ENCODE measurements at regions not wholly inside any gene's neighbourhood (a gene's known extent, or its start where the extent isn't known, plus 50 kb on each side); places are given as distances from the start of the nearest gene placed in this dataset.
"Not testable (repeated sequence)": the region's sequence is repeated elsewhere in the genome, so short reads cannot be mapped to it uniquely, and the experiment has no call there.

DNA sequence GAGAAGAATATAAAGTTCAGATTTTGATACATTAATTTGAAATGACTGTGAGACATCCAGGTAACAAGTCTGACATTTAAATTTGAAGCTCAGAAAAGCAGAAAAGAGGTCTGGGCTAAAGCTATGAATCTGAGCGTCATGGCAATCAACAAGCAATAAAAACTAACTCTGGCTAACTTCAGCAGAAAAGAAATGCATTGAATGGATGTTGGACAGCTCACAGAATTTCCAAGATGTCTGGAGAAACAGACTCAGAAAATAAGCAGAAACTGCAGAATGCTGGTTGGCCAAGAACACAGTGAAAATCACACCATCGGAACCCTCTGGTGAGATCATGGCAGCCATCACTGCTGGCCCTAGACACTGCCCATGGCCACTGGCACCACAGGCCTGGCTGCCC, 366.6 kb downstream of the METTL4 start:
- DNase-seq = no peak

DNA sequence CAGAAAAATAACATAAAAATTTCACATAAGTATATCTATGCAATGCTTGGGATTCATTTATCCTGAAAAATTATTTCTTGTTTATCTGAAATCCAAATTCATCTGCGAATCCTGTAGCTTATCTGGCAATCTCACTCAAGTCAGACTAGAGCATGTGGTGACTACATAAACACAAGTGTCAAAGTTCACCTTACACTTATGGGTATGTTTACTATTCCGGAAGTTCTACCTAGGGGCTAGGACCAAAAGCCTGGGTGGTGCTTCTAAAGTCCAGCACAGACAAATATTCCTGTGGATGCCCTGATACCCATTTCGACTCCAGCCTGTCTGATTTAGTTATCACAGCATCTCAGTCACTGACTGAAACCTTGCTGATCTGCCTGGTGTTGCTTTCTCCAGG, 364.0 kb downstream of the METTL4 start:
- DNase-seq = no peak

DNA sequence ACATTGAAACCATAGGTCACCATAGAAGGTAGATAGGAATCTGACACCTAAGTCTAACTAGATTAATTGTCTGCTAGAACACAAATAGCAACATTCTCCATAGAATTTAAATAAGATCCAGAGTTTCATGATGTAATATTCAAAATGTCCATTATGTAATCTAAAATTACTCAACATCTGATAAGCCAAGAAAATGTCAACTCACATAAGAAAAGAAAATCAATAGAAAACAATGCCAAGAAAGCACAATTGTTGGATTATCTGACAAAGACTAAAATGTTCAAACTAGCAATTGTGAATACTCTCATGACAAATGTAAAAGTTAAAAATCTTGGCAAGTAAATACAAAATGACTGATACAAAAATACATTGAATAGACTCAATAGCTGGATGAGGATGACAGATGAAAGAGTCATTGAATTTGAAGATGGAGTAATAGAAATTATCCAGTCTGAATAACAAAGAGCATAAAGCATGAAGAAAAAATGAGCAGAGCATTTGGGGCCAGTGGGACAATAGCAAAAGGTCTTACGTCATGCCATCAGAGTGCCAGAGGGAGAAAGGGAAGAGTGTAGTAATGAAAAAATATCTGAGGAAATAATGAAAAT, 358.6 kb downstream of the METTL4 start:
- DNase-seq = no peak

DNA sequence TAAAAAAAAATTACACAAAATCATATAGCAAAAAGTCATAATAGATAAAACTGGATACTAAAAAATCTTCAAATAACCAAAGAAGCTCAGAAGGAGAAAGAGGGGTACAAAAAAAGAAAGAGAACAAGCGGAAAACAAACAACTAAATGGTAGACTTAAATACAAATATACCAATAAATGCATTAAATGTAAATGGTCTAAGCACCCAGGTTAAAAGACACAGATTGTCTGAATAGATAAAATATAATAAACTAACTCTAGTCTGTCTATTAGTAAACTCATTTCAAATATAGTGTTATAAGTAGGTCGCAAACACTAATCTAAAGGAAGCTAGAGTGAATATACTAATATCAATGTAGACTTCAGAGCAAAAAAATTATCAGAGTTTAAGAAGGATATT, 357.4 kb downstream of the METTL4 start:
- no peak for DNase-seq

DNA sequence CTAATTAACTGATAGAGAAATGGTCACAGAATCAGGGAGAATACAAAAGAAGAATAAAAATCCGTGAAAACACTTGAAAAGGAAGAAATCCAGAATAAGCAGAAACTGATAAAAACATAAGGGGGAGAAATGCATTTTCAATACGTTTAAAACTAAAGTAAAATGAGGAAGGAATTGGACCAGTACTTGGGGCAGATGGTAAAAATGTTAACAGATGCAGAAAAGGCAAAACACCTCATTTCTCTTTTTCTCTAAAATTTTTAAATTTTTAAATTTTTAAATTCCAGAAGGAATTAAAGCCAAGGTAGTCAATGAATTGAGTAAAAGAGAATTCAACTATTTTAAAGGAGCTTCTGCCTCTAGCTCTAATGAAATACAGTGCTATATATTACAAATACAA, 353.9 kb downstream of the METTL4 start:
- no peak for DNase-seq

- DNase-seq = no peak
Observed at GRCh38 chr18:2218101-2218500, 353.2 kb downstream of the METTL4 start.

DNA sequence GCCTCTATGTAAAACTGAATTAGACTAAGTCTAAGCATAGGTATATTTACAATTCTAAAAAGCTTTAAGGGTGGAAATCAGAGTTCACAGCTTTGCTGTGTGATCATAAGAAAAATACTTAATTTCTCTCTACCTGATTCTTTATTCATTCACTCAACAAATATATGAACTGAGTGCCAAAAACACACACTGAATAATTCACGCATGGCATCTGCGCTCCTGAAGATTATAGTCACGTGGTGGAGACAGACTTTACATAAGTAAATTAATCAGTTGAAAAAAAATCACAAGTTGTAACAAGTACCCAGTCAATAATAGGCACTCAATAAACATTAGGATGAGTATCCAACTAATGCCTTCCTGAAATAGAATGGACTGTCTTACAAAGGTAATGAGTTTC, 351.6 kb downstream of the METTL4 start:
- no peak for DNase-seq

DNA sequence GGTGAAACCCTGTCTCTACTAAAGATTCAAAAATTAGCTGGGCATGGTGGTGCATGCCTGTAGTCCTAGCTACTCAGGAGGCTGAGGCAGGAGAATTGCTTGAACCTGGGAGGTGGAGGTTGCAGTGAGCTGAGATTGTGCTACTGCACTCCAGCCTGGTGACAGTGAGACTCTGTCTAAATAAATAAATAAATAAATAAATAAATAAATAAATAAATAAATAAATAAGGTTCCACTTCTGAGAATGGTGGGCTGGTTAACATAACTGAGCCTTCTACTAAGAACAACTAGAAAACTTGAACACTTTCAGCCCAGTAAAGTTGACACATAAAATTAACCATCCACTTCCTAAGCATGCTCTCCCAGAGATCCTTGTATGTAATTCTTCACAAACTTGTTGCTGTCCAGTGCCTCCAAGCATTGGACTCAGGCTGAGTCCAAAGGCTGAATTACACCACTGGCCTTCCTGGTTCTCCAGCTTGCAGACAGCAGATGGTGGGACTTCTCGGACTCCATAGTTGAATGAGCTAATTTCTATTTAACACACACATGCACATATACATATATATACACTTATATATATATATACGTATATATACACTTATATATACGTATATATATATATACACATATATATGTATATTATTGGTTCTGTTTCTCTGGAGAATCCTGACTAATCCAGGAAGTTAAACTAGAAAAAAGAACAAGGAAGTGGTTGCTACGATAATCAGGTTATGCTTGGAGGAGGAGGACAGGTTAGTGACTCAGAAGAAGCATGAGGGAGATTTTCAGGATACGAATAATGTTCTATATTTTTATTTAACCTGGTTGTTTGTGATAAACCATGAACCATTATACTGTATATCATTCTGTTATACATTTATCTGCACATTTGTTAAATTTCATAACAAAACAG, 348.8 kb downstream of the METTL4 start:
- DNase-seq = no peak

DNA sequence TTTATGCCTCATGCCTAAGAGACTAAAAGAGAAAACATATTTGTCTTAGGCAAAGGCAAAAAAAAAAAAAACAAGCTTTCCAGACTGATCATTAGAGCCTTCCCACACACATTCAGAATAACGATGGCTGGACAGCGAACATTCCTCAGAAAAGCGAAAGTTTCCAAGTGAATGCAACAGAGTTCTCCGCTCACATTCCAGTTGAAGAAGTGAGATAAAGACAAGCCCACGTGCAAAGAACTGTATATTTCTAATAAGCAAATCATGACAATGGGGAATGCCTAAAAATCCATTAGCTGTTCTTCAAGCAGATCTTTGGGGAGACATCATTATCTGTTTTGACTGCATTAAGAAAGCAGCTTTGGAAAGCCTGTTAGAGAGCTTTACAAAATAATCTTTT, 347.9 kb downstream of the METTL4 start:
- DNase-seq = no peak

- DNase-seq = no peak
Observed at GRCh38 chr18:2223849-2224248, 347.5 kb downstream of the METTL4 start.

- no peak for DNase-seq
Observed at GRCh38 chr18:2236232-2236631, 335.1 kb downstream of the METTL4 start.

DNA sequence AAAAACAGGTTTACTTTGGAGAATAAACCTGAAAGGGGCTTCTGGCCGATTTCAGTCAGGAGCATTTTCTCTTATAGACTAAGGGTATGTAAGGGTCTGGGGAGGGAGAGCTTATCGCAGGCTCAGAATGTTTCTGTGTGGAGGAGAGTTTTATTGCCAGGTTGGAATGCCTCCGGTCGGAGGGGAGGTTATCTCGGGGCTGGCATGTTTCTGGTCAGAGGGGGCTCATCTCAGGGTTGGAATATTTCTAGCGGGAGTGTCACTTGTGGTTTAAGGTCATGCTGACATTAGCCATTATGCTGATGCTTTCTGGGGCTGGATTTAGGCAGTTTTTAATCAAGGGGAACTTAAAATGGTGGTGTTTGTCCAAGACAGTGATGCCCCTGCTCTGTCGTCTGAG, 333.6 kb downstream of the METTL4 start:
- DNase-seq = no peak

- DNase-seq = no peak
Observed at GRCh38 chr18:2240311-2240705, 331.0 kb downstream of the METTL4 start.

- DNase-seq = no peak
Observed at GRCh38 chr18:2244641-2245040, 326.7 kb downstream of the METTL4 start.

DNA sequence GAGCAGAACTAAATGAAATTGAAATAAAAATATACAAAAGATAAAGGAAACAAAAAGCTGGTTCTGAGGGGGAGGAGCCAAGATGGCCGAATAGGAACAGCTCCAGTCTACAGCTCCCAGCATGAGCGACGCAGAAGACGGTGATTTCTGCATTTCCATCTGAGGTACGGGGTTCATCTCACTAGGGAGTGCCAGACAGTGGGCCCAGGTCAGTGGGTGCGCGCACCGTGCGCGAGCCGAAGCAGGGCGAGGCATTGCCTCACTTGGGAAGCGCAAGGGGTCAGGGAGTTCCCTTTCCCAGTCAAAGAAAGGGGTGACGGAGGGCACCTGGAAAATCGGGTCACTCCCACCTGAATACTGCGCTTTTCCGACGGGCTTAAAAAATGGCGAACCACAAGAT, 324.2 kb downstream of the METTL4 start:
- not testable (repeated sequence) for DNase-seq

DNA sequence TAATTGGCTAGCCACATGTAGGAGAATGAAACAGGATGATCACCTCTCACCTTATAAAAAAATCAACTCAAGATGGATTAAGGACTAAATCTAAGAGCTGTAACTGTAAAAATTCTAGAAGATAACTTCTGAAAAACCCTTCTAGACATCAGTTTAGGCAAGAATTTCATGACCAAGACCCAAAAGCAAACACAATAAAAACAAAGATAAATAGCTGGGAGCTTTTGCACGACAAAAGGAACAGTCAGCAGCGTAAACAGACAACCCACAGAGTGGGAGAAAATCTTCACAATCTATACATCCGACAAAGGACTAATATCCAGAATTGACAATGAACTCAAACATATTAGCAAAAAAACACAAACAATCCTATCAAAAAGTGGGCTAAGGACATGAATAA, 316.3 kb downstream of the METTL4 start:
- DNase-seq = no peak

- DNase-seq = no peak
Observed at GRCh38 chr18:2256577-2256976, 314.7 kb downstream of the METTL4 start.

DNA sequence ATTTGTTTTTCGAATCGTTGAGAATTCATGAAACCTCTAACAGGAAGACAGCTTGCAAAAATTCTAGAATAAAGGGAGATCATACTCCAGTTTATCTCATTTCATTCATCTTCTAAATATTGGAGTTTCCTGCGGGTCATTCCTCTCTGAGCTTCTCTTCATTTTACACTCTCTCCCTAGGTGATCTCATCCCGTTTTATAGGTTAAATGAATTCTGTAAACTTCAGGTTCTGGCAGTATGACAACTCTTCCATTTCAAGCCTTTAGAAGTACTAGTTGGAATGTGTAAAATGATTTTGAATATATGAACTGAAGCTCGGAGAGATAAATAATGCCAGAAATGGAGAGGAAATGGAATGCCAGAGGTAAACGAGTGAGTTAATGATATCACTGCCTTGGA, 312.4 kb downstream of the METTL4 start:
- DNase-seq = no peak

GRCh38 chr18:2263303-2263890, 307.9 kb downstream of the METTL4 start:
- DNase-seq = no peak

DNA sequence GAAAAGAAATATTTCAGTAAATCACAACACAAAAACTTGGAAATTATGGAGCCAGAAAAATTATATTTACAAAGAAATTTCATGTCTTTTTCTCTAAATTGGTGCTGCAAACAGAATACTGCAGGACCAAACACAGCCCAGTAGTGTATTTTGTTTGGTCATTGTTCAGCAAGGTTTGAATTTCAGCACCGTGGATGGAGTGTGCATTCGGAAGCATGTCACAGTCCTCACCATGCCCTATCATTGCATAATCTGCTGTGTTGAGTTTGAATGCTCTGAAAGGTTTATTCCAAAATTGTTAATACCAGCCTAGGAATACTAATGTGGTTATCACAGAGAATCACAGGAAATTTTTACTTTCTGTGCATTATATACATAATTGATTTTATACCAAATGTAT, 296.7 kb downstream of the METTL4 start:
- DNase-seq = no peak

- DNase-seq = no peak
Observed at GRCh38 chr18:2281086-2281485, 290.2 kb downstream of the METTL4 start.

GRCh38 chr18:2281523-2282199, 289.6 kb downstream of the METTL4 start:
- no peak for DNase-seq

GRCh38 chr18:2293109-2293839, 278.0 kb downstream of the METTL4 start:
- no peak for DNase-seq
